HAP-1 (cell line): ENCODE measurements at regions not wholly inside any gene's neighbourhood (a gene's known extent, or its start where the extent isn't known, plus 50 kb on each side); places are given as distances from the start of the nearest gene placed in this dataset.
A peak's percentile ranks its signal among the peaks of the same experiment; 100 is the strongest.

Experiments used
- DNase-seq, 2 experiments: peaks; one replicate each; pipeline ENCODE4 v3.0.0-alpha.2; 2016 to 2020; ENCODE audit warnings: low spot score in 2 of 2
- H3K27me3 ChIP-seq: fragments of 250-450 bp; sonication (Bioruptor Pico); 2 replicates; pipeline ENCODE4 v1.5.1; 2020; ENCODE audit warnings: low read depth, mild to moderate bottlenecking, moderate library complexity
- H3K36me3 ChIP-seq: fragments of 250-450 bp; sonication (Bioruptor Pico); replicated peaks from 2 replicates; pipeline ENCODE4 v1.5.1; 2020; ENCODE audit warnings: mild to moderate bottlenecking
- H3K4me1 ChIP-seq: fragments of 250-450 bp; sonication (Bioruptor Pico); 2 replicates; pipeline ENCODE4 v1.5.1; 2020; ENCODE audit warnings: mild to moderate bottlenecking
- H3K4me3 ChIP-seq: fragments of 250-450 bp; sonication (Bioruptor Pico); 2 replicates; pipeline ENCODE4 v1.5.1; 2020; ENCODE audit warnings: mild to moderate bottlenecking, moderate library complexity
- H3K9me3 ChIP-seq: fragments of 250-450 bp; sonication (Bioruptor Pico); 2 replicates; pipeline ENCODE4 v1.5.1; 2020; ENCODE audit warnings: mild to moderate bottlenecking, moderate library complexity
- in situ Hi-C: fragments of 300-500 bp; cut with MboI; formaldehyde crosslinking; loops from 3 replicates; pipeline ENCODE4 v1.14.3; 2020; ENCODE audit warnings: low sequenced_read_pairs, inconsistent platforms, mixed read lengths

- no peaks in the 10 kb centered on the region for H3K36me3 ChIP-seq
- in situ Hi-C loops = no loop called here
- no peaks in the 10 kb centered on the region for H3K9me3 ChIP-seq
- DNase-seq = no peak
- no peaks in the 10 kb centered on the region for H3K4me1 ChIP-seq
- H3K4me3 ChIP-seq = no peak overlapping the region
- H3K27me3 ChIP-seq = peaks cover 9% of the 10 kb centered on the region
These were observed 160.0 kb upstream of the RALGAPA2 start for GRCh38 chr20:20872428-20872827.

- Histone ChIP-seq H3K4me1 (no peaks in the 10 kb centered on the region), H3K27me3 (peaks cover 2% of the 10 kb centered on the region; the same call in 1 of the 2 replicates), H3K9me3 (no peaks in the 10 kb centered on the region), H3K4me3 (no peak overlapping the region), H3K36me3 (no peaks in the 10 kb centered on the region)
- no peak for DNase-seq
- in situ Hi-C loops = no loop called here
These were observed 156.8 kb upstream of the RALGAPA2 start for GRCh38 chr20:20869161-20869775.

GRCh38 chr20:20864351-20865096 is 152.1 kb upstream of the RALGAPA2 start:
- in situ Hi-C loops = loop anchor here (5.0 kb wide), 1 partner anchor 373 kb away; no protein-coding TSS in a partner anchor

GRCh38 chr20:20860078-20860806 is 147.8 kb upstream of the RALGAPA2 start:
- Histone ChIP-seq H3K4me1 (no peaks in the 10 kb centered on the region), H3K27me3 (peaks cover 5% of the 10 kb centered on the region; the same call in 1 of the 2 replicates), H3K36me3 (no peaks in the 10 kb centered on the region), H3K4me3 (no peak overlapping the region), H3K9me3 (no peaks in the 10 kb centered on the region)
- DNase-seq = peak; percentile 79 to 97
- in situ Hi-C loops = loop anchor here (5.0 kb wide), 1 partner anchor 377 kb away; no protein-coding TSS in a partner anchor

More at GRCh38 chr20:20864351-20865096, 152.1 kb upstream of the RALGAPA2 start:
- no peak overlapping the region for H3K4me3 ChIP-seq
- H3K9me3 ChIP-seq = no peaks in the 10 kb centered on the region
- H3K27me3 ChIP-seq = peaks cover 5% of the 10 kb centered on the region; the same call in 1 of the 2 replicates
- no peaks in the 10 kb centered on the region for H3K36me3 ChIP-seq
- peak in 1 of 2 experiments; percentile 24 for DNase-seq
- no peaks in the 10 kb centered on the region for H3K4me1 ChIP-seq

GRCh38 chr20:20859510-20859909 is 147.1 kb upstream of the RALGAPA2 start:
- no peak overlapping the region for H3K4me3 ChIP-seq
- DNase-seq = no peak
- in situ Hi-C loops = loop anchor here (10.0 kb wide), 1 partner anchor 755 kb away; no protein-coding TSS in a partner anchor

GRCh38 chr20:20856956-20857355 is 144.5 kb upstream of the RALGAPA2 start:
- Histone ChIP-seq H3K4me1 (no peaks in the 10 kb centered on the region), H3K27me3 (peaks cover 5% of the 10 kb centered on the region; the same call in 1 of the 2 replicates), H3K4me3 (no peak overlapping the region), H3K9me3 (no peaks in the 10 kb centered on the region), H3K36me3 (no peaks in the 10 kb centered on the region)
- no peak for DNase-seq
- in situ Hi-C loops = loop anchor here (10.0 kb wide), 1 partner anchor 758 kb away; no protein-coding TSS in a partner anchor

More at GRCh38 chr20:20859510-20859909, 147.1 kb upstream of the RALGAPA2 start:
- no peaks in the 10 kb centered on the region for H3K36me3 ChIP-seq
- peaks cover 5% of the 10 kb centered on the region; the same call in 1 of the 2 replicates for H3K27me3 ChIP-seq
- no peaks in the 10 kb centered on the region for H3K4me1 ChIP-seq
- no peaks in the 10 kb centered on the region for H3K9me3 ChIP-seq

- DNase-seq = no peak
- in situ Hi-C loops = loop anchor here (10.0 kb wide), 1 partner anchor 758 kb away; no protein-coding TSS in a partner anchor
- H3K9me3 ChIP-seq = no peaks in the 10 kb centered on the region
- H3K36me3 ChIP-seq = no peaks in the 10 kb centered on the region
- H3K4me1 ChIP-seq = no peaks in the 10 kb centered on the region
- H3K27me3 ChIP-seq = peaks cover 5% of the 10 kb centered on the region; the same call in 1 of the 2 replicates
- H3K4me3 ChIP-seq = no peak overlapping the region
These were observed 143.9 kb upstream of the RALGAPA2 start for GRCh38 chr20:20856306-20856705.

GRCh38 chr20:20851385-20851784 is 138.9 kb upstream of the RALGAPA2 start:
- Histone ChIP-seq H3K36me3 (no peaks in the 10 kb centered on the region), H3K4me1 (no peaks in the 10 kb centered on the region), H3K4me3 (no peak overlapping the region), H3K27me3 (no peaks in the 10 kb centered on the region), H3K9me3 (no peaks in the 10 kb centered on the region)
- in situ Hi-C loops = loop anchor here (10.0 kb wide), 1 partner anchor 763 kb away; no protein-coding TSS in a partner anchor
- DNase-seq = no peak

GRCh38 chr20:20850407-20850806 is 138.0 kb upstream of the RALGAPA2 start:
- in situ Hi-C loops = loop anchor here (10.0 kb wide), 1 partner anchor 764 kb away; no protein-coding TSS in a partner anchor
- Histone ChIP-seq H3K4me1 (no peaks in the 10 kb centered on the region), H3K36me3 (no peaks in the 10 kb centered on the region), H3K4me3 (no peak overlapping the region), H3K27me3 (no peaks in the 10 kb centered on the region), H3K9me3 (no peaks in the 10 kb centered on the region)
- DNase-seq = no peak

- in situ Hi-C loops = no loop called here
- no peak overlapping the region for H3K4me3 ChIP-seq
- DNase-seq = no peak
- no peaks in the 10 kb centered on the region for H3K27me3 ChIP-seq
- H3K4me1 ChIP-seq = no peaks in the 10 kb centered on the region
- no peaks in the 10 kb centered on the region for H3K9me3 ChIP-seq
- H3K36me3 ChIP-seq = no peaks in the 10 kb centered on the region
These were observed 136.7 kb upstream of the RALGAPA2 start for GRCh38 chr20:20849161-20849560.

GRCh38 chr20:20847814-20848213 is 135.4 kb upstream of the RALGAPA2 start:
- Histone ChIP-seq H3K27me3 (no peaks in the 10 kb centered on the region), H3K9me3 (no peaks in the 10 kb centered on the region), H3K36me3 (no peaks in the 10 kb centered on the region), H3K4me1 (no peaks in the 10 kb centered on the region), H3K4me3 (no peak overlapping the region)
- no peak for DNase-seq
- in situ Hi-C loops = no loop called here

GRCh38 chr20:20843982-20844381 is 131.5 kb upstream of the RALGAPA2 start:
- DNase-seq = no peak
- in situ Hi-C loops = no loop called here
- Histone ChIP-seq H3K4me3 (no peak overlapping the region), H3K4me1 (no peaks in the 10 kb centered on the region), H3K9me3 (no peaks in the 10 kb centered on the region), H3K27me3 (no peaks in the 10 kb centered on the region), H3K36me3 (no peaks in the 10 kb centered on the region)

- Histone ChIP-seq H3K4me3 (no peak overlapping the region), H3K27me3 (peaks cover 4% of the 10 kb centered on the region), H3K4me1 (no peaks in the 10 kb centered on the region), H3K36me3 (no peaks in the 10 kb centered on the region), H3K9me3 (no peaks in the 10 kb centered on the region)
- DNase-seq = no peak
- in situ Hi-C loops = loop anchor here (5.0 kb wide), 1 partner anchor 663 kb away; no protein-coding TSS in a partner anchor
These were observed 127.3 kb upstream of the RALGAPA2 start for GRCh38 chr20:20839771-20840170.
